ENCODE measurements at regions not wholly inside any gene's neighbourhood (a gene's known extent, or its start where the extent isn't known, plus 50 kb on each side); places are given as distances from the start of the nearest gene placed in this dataset.
"Not testable (repeated sequence)": the region's sequence is repeated elsewhere in the genome, so short reads cannot be mapped to it uniquely, and the experiment has no call there.

DNA sequence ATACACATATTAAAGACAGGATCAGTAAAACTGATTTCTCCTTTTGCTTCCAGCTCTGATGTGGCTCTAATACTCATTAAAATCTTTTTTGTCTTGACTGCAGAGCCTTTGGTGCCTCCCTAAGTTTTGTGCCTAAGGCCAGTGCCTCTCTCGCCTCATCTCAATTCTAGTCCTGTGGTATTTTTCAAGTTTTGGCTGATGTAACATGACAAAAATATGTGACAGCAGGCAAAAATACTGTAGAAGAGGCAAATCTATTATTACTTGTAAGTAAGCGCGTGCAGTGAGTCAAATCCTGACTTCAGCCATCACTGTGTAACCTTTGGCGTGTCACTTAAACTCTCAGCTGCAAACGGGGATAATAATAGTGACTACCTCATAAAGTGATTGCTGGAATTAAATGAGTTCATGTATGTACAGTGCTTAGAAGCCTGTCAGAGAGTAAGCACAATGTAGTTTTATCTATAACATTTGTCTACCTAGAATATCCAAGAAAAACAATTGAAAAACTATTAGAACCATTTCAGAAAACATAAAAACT, 74.0 kb downstream of the MAB21L3 start:
- no peak for DNase-seq

DNA sequence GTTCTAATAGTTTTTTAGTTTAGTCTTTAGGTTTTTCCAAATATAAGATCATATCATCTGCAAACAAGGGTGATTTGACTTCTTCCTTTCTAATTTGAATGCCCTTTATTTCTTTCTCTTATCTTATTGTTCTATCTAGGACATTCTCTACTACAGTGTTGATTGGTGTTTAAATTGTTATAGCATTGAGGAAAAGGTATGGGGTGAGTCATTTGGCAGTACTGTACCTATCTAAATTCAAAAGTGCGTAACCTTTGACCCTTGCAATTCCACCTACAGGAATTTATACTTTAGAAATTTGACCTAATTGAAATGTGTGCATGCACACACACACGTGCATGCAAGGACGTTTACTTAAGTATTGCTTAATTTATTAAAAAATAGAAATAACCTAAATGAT, 78.3 kb downstream of the MAB21L3 start:
- no peak for DNase-seq

DNA sequence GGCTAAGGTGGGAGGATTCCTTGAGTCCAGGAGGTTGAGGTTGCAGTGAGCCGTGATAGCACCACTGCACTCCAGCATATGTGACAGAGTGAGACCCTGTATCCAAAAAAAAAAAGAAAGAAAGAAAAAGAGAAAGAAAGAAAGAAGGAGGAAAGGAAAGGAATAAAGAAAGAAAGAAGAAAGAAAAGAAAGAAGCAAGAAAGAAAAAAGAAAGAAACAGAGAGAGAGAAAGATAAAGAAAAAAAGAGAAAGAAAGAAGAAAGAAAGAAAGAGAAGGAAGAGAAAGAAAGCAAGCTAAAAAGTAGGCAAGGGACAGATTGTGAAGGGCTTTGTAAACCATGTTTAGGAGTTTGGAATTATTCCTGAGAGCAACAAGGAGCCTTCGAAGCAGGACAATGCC, 80.1 kb downstream of the MAB21L3 start:
- no peak for DNase-seq

DNA sequence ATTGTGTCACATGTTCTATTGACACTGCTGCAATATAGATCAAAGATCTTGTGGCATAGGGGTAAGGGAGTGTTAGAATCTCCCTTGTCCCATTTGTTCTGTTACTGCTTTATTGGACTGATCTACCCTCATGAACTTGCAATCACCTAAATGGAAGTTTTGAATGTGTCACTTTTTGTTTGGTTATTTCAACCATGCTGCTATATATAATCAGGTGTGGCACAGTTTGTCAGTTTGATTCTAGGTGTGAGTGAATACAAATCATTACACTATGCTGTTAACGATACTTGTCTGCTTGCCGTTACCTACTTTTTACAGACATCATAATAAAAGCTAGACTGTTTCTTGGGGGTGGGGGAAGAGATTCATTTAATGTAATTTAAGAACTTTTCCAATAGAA, 82.6 kb downstream of the MAB21L3 start:
- DNase-seq, result no peak

DNA sequence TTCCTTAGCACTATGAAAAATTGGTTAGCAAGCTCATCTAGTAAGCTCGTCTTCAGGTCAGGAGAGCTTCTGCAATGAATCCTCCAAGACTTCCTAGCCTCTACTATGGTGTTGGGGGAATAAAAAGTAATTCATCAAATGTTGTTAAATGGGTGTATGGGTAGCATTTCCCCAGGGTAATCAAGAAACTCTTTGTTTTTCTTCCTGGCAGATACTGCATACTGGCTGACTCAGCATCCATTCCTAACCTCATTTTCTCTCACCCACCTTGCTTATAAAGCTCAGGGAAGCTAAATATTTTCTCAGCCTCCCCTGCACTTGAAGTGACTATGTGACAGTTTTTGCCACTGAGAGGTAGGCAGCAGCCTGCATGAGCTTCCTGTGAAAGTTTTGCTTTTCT, 83.4 kb downstream of the MAB21L3 start:
- no peak for DNase-seq

DNA sequence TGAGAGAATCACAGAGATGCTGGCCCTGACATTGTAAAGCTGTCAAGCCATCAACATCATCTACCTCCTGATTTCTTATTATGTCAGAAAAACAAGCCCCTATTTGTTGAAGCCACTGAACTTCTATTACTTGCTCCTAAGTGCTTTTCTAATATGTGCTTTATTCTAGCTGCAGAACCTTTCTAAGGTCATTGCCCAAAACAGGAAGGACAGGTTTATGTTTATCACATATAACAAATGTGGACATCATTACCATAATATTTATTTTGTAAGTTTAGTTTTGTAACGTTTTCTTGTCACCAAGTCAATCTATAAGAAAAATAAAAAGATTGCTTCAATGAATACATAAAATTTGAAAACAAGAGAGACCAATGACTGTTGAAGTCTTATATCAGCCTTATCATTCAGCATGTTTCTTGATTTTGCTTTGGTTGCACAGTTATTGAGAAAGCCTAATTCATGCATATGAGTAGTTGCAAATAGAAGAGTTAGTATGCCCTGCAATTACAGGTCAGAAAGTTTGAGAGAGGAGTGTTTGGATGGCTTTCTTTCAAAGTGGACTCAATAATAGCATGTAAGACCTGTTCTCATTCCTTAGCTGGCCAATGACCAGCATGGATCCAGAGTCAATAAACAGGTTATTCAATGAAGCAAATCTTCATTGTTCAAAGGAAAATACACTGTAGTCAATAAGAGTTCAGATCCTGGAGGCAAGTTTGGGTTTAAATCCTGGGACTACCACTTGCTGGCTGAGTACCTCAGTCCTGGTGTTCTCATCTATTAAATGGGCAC, 84.1 kb downstream of the MAB21L3 start:
- no peak for DNase-seq

DNA sequence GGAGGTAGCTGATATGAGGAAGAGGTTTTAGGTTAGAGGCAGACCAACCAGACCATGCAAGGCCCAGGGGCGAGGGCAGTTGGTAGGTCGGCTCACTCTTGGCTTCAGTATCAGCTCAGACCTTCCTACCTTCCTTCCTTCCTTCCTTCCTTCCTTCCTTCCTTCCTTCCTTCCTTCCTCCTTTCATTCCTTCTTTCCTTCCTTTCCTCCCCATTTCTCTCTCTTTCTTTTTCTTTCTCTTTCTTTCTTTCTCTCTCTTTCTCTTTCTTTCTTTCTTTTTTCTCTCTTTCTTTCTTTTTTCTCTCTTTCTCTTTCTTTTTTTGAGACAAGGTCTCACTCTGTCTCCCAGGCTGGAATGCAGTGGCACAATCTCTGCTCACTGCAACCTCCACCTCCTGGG, 89.1 kb downstream of the MAB21L3 start:
- not testable (repeated sequence) for DNase-seq

DNA sequence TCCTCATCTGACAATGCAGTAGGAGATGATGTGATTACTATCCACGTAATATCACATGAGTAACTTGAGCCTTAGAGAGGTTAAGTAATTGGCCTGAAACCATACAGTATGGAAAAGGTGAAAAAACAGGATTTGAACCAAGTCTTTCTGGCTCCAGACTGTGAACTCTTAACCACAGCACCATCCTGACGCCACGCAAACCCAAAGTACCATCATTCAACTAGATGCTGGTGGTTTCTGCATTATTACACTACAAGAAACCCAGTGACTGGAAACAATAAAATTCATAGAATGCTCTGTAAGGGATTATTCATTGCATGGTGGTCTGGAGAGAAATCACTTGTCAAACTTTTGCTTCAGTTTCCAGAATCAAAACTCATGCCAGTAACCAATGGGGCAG, 90.7 kb downstream of the MAB21L3 start:
- no peak for DNase-seq

DNA sequence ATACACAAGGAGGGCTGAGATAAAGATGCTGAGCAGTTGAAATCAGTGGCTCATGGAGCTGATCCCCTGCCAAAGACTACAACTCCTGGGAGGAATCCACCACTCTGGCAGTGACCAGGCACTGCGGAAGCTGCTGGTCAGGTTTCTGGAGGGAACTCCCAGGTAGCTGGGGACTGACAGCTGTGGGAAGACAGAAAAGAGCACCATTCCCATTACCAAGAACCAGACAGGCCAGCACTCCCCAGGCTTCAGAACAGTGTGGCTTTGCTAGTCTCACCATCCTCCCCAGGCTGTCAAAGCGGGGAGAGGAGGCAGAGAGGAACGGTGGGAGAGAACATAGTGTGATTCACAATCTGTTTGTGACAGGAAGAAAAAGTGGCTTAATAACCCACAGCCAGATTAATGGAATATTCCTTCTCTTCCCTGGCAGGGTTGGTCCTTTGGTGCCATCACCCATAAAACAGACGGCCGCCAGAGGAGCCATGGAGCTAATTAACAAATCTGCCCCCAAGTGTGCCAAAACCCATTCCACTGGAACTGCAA, 92.1 kb downstream of the MAB21L3 start:
- DNase-seq, result no peak

DNA sequence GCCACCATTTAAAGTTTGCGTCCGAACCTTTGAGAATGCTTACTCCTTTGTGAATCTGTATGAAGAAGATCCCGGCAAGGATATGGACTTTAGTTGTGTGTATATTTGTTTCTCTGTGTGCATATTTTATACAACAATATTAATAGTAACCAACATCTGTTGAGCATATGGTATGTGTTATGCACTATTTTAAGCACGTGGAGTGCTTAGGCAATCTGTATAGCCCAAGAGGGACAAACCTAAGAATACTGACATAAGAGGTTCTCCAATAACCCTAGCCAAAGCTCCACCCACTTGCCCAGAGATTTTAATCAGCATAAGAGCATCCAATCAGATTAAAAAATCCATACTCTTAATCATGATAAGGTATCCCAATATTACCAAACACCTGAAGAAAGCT, 92.7 kb downstream of the MAB21L3 start:
- no peak for DNase-seq

DNA sequence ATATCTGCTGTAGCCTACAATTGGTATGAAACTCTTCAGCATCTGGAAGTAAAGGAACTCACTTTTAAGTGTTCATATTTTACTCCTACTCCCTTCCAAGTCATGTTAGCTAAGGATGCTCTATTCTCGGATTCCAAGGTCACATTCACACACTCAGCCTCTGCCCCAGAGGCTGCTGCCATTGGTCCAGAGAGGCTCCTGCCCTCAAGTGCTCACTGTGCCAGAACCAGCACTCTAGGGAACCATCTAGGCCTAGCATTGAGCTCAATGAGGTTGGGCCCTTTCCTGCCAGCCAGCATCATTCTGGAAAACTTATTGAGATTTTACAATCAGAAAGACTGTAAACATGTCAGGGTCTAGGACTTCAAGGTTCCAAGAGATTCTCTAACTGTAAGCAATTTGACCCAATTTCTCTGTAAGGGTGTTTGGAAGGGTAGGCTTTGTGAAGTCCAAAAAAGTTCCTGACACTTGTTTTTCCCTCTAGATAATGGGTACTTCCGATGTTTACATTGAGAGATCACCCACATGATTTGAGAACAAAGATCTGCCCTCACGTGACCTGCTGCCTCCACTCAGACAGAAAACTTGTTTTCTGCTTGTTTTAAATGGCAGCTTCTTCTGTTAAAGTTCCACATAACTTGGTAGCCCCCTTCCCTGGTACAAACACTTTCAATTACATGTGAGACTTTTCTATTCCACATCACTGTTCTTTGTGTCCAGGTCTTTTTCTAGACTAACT, 94.9 kb downstream of the MAB21L3 start:
- no peak for DNase-seq

DNA sequence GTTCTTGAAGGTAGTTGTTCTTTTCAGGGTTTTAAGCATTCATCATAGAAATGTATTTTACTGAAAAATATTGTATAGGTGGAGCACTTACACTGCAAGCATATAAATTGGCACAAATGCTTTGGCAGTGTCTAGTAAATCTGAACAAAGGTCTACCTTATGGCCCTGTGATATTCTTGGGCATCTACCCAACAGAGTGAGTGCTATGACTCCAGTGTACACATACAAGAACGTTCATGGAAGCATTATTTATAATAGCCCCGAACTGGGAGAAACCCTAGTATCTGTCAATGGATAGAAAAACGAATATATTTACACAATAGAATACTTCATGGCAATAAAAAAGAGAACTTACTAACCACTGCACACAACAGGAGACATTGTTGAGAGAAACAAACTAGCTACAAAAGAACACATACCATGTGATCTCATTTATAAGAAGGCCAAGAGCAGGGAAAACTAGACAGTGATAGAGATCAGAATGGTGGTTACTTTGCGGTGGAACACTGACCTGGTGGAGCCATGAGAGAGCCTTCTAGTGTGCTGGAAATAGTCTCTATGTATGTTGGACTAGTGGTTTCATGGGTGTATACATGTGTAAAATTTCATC, 96.0 kb downstream of the MAB21L3 start:
- DNase-seq, result no peak

DNA sequence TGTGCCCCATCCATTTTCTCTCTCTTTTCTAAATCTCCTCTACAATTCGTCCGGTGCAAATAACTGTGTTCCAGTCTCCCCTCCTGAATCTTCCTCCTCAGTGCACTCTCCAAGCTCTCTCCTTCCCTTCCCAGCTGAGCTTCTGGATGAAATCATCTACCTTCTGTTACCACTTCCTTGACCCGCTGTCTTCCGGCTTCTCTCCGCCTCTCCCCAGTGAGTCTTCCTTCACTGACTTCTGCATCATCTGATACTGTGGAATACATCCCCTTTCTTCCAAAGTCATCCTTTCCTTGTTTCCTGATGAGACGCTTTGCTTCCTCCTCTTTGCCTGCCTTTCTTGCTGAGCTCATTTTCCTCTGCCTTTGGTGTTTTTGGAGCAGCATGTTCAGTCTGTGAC, 96.9 kb downstream of the MAB21L3 start:
- no peak for DNase-seq

DNA sequence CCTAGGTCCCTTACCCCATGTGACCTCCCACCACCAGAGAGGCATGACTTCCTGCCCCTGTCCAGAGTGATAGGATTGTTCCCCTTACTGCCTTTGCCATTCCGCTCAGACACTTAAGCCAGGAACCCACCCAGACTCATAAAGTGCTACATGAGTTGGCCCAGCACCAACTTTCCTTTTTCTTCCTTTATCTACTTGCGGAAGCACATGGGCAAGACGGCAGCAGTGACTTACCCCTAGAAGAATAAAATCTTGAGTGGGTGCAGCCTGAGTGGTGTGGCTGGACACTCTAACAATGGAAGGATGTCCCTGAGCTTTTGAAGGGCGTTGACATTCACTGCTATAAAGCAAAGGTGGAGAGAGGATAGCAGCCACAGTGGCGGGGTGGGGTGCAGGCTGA, 100.1 kb downstream of the MAB21L3 start:
- DNase-seq, result no peak

DNA sequence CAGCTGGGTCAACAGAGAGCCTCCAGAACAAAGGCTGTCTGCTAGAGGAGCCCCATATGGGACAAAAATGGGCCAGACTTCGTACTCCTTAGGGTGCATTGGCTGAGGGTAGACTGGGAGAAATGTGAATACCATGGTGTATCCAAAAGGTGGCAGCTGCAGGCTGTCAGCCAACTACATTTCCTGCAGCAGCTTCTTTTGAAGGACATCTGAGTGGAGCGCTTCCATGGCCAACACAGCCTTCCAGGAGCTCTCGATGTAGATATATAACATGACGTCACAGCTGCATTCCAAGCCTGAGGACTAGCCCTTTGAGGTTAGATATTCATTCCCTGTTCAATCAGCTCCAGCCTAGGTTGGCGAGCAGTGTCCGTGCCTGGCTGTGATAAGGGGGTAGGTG, 107.7 kb downstream of the MAB21L3 start:
- DNase-seq, result no peak

DNA sequence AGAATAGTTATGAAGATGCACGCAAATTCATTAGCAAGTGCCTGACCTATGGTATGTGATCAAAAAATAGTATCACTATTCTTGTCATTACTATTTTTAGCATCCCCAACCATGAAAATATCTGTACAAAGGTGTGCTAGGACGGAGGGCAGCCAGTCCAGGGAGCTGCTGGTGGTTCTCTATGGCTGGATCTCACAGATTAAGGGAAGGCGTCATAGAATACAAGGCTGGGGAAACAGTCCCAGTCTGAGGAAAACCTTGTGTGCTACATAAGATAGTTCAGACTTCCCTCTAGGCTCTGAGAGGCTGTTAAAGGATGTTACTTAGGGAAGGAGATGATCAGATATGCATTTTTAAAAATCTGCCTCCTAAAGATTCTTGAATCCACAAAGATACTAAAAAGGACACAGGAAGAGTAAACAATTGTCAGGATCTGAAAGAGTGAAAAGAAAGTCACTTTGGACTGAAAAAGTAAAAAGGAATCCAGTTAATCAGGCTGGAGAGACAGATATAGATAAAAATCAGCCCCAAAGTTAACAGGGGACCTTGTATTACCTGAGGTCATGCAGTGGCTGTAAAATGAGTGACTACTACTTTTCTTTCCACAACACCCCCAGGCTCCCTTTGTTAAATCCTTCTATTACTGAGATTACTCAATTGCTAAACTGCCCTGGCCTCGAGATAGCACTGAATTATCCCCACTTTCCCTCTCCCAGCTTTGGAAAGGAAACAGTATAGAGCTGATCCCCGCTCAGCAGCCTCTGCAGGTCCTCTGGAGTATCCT, 108.6 kb downstream of the MAB21L3 start:
- DNase-seq, result no peak

DNA sequence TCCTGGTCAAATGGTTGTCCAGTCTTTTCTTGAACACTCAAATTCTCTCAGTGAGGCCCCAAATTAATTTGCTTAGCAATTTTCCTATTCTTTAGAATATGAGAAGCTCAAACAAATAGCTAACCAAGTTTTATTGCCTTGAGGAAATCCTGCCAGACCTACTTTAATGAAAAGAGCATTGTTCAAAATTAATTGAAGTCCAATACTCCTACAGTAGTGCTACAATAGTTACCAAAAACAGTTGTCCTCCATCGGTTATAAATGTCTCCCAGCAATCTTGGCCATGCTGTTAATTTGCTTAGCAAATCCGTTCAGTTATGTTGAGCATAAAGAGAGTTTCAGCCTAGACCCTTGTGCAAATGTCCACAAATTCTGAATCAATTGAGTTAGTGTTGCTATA, 112.9 kb downstream of the MAB21L3 start:
- no peak for DNase-seq

DNA sequence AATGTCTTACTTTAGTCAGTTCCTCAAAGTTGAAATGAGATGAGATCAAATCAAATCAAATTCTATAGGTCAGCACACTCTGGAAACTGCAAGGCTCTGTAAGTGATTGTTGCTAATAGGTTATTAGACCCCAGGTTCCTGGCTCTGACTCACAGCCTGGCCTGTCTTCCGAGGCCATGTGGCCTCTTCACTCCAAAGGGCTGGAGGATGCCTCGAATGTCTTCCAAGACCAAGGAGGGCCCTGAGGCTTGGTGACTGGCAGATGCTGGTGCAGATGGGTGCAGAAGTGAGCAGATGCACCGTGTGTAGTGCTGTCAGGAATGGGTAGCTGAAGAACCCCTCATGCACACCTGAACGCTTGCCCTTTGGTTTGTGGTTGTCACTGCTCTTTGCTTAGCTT, 113.4 kb downstream of the MAB21L3 start:
- no peak for DNase-seq

DNA sequence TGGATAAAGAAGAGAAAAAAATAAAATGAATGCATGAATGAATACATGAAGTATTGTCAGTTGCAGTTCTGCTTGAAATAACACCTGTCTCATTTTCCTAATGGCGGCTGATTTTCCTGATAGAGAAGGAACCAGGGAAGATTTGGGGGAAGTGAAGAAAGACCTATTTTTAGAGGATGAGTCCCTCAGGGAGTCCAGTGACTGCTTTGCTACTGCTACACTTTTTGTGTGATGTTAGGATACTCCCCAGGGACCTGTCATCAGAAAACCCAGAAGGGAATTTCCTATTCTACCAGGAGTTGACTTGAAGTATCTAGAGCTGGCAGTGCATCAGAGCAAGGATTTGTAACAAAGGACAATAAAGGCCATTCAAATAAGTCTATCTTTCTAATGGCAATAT, 114.8 kb downstream of the MAB21L3 start:
- DNase-seq, result peak; percentile 18

DNA sequence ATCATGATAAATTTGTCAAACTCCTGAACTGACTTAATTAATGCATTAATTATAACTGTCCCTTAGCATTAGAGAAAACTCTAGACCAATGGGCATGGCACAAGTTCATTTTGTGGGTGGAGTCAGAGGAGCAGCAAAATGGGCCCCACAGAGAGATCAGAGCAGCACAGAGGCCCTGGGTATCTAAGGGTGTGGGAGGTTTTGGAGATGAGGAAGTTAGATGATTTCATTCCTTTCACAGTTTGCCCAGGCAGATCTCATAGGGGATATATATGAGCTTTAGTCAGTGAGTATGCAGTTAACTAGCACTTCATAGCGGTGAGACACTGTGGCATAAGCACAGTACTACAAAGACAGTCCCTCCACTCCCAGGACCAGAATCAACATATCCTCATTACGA, 117.3 kb downstream of the MAB21L3 start:
- no peak for DNase-seq

DNA sequence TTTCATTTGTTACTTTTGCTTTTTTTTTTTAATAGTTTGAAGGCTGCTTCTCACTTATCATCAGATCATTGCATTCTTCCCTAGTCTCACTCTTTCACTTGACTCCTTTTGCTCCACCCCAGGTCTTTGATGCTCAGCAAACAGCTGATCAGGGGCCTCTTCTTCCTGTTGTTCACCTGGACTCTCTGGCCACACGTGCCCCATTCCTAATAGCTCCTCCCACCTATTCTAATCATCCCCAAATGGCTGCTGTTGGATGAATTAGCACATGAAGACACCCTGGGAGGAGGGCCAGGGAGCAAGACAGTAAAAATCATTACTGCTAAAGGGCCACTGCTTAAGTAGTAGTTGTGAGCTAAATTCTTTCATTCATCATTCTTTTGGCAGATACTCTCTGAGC, 119.5 kb downstream of the MAB21L3 start:
- no peak for DNase-seq

DNA sequence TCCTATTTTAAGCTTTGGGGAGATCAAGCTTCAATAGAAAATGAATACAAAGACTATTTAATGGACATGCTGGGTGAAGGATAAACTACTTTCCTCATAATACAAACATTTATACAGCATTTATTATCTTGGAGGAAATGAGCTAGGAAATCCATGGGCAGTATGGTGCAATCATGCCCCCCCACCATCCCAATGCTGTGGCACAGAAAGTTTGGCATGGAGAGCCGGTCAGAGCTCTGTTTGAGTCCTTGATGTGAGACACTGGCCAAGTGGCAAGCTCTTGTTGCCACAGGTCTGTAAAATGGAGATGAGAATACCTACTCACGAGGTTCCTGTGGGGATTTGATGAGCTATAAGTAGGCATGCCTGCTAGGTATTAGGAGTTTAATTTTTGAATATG, 120.6 kb downstream of the MAB21L3 start:
- DNase-seq, result no peak

DNA sequence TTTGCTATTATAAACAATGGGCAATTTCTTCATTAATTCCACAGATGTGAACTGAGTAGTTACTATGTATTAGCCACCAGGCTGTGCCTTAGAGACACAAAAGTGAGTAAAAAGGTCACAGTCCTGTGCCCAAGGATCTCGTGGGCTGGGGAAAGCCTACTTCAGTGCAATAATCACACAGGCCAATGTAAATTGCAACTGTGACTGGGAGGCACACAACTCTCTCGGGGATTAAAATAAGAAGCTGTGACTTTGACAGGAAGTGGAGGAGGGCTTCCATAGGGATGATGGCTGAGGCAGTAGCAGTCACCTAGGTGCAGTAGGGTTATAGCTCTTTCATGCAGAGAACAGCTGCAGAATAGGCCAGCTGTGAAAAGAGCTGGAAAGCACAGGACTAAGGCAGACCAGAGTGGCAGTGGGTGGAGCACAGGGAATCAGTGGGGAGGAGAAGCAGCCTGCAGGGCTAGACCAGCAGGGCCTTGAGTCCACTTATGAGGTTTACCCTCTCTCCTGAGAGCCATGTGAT, 121.9 kb downstream of the MAB21L3 start:
- DNase-seq, result no peak
